ENCODE measurements at regions not wholly inside any gene's neighbourhood (a gene's known extent, or its start where the extent isn't known, plus 50 kb on each side); places are given as distances from the start of the nearest gene placed in this dataset.
A peak's percentile ranks its signal among the peaks of the same experiment; 100 is the strongest.

DNA sequence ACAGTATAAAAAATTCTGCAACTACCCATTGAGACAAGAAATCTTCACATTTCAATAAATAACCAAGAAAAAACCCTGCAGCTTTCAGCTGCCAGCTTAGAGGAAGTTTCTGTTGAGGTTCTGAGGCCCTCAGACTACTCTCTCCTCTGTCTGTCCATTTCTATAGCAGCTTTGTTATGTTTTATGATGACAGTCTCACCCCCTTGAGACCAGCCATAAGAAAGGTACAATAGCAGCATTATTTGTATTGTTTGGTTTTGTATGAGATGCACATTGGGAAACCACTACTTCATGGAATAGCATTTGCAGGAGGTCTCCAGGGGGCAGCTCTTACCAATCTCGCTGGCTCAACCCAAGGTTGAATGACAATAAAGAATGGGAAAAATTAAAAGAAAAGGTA, 334.6 kb upstream of the VRK2 start:
- H3K27me3 ChIP-seq (ENCODE audit: control insufficient read depth, insufficient read depth, low read length): no peaks in the 10 kb centered on the region
- FAIRE-seq: no peak

DNA sequence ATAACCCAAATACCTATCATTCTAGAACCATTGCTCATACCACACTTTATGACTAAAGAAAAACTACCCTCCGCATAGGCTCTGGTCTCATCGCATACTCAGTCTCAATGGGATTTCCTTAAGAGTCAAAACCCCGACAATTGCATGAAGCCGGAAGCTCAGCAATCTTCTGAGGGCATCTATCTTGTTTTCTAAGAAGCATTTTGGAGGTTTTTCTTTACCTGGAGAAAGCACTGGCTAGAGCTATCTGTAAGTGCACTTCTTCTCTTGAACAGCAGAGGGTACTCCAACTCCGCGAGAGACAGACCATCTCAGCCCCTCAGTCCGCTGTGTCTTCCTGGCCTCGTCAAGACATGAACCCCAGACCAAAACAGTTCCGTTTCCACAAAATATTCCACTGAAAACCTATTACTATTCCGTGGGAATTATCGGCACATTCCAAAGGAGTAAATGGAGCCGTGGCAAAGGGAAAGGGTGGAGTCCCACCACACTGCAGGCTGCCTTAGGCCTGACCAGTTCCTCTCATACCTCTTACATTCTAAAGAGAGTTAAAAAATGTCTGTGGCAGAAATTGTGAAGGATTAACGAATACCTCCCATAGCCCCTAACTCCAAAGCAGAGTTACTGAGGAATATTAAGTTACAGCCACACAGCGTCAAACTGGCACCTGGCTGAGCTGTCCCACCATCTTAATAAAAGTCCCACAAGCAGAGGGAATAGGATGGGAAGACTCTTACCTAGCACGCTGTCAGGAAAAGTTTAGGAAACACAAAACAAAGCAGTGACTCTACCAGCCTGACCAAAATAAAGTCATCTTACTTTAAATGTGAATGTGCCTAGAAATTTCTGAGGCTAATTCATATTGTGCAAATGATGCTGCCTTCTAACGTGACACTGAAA, 325.6 kb upstream of the VRK2 start:
- H3K27me3 ChIP-seq (ENCODE audit: control insufficient read depth, insufficient read depth, low read length): no peaks in the 10 kb centered on the region
- DNase-seq (peak in 4 of 5 donors; percentile 55 to 67 (median 60)), FAIRE-seq (no peak)
- H3K4me1 ChIP-seq (ENCODE audit: control insufficient read depth in 2 of 3, insufficient read depth in 2 of 3, low read depth in 1 of 3, low read length in 3 of 3): no peaks in the 10 kb centered on the region
- H3K27ac ChIP-seq (ENCODE audit: low read depth in 2 of 2, low read length in 2 of 2): no peak overlapping the region
- intact Hi-C loops (cut with DNase I): no loop called here
- H3K36me3 ChIP-seq (ENCODE audit: control insufficient read depth in 2 of 3, insufficient read depth in 3 of 3, low read length in 3 of 3): no peaks in the 10 kb centered on the region
- TF ChIP-seq, protein P1, sequence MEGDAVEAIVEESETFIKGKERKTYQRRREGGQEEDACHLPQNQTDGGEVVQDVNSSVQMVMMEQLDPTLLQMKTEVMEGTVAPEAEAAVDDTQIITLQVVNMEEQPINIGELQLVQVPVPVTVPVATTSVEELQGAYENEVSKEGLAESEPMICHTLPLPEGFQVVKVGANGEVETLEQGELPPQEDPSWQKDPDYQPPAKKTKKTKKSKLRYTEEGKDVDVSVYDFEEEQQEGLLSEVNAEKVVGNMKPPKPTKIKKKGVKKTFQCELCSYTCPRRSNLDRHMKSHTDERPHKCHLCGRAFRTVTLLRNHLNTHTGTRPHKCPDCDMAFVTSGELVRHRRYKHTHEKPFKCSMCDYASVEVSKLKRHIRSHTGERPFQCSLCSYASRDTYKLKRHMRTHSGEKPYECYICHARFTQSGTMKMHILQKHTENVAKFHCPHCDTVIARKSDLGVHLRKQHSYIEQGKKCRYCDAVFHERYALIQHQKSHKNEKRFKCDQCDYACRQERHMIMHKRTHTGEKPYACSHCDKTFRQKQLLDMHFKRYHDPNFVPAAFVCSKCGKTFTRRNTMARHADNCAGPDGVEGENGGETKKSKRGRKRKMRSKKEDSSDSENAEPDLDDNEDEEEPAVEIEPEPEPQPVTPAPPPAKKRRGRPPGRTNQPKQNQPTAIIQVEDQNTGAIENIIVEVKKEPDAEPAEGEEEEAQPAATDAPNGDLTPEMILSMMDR (IDR thresholded peaks at IDR 0.05; ENCODE audit: borderline replicate concordance, extremely low read depth, insufficient read depth): peak; percentile 50
- H3K9me3 ChIP-seq (ENCODE audit: control insufficient read depth in 2 of 3, insufficient read depth in 1 of 3, low read length in 3 of 3): no peaks in the 10 kb centered on the region
- peak overlapping the region; percentile 7 to 37 (median 25) for H3K4me3 ChIP-seq (ENCODE audit: low read length in 3 of 3)
- H3K9ac ChIP-seq (ENCODE audit: low read length in 3 of 3): no peak overlapping the region

More for the DNA sequence above, 334.6 kb upstream of the VRK2 start:
- Histone ChIP-seq H3K9me3 (ENCODE audit: control insufficient read depth in 2 of 3, insufficient read depth in 1 of 3, low read length in 3 of 3) (no peaks in the 10 kb centered on the region), H3K4me3 (ENCODE audit: low read length in 3 of 3) (no peak overlapping the region), H3K9ac (ENCODE audit: low read length in 3 of 3) (no peak overlapping the region), H3K27ac (ENCODE audit: low read depth in 2 of 2, low read length in 2 of 2) (no peak overlapping the region), H3K4me1 (ENCODE audit: control insufficient read depth in 2 of 3, insufficient read depth in 2 of 3, low read depth in 1 of 3, low read length in 3 of 3) (no peaks in the 10 kb centered on the region), H3K36me3 (ENCODE audit: control insufficient read depth in 2 of 3, insufficient read depth in 3 of 3, low read length in 3 of 3) (no peaks in the 10 kb centered on the region)
- TF ChIP-seq, protein P1 (IDR thresholded peaks at IDR 0.05; ENCODE audit: borderline replicate concordance, extremely low read depth, insufficient read depth): no peak
- intact Hi-C loops (cut with DNase I): no loop called here
- DNase-seq: no peak

DNA sequence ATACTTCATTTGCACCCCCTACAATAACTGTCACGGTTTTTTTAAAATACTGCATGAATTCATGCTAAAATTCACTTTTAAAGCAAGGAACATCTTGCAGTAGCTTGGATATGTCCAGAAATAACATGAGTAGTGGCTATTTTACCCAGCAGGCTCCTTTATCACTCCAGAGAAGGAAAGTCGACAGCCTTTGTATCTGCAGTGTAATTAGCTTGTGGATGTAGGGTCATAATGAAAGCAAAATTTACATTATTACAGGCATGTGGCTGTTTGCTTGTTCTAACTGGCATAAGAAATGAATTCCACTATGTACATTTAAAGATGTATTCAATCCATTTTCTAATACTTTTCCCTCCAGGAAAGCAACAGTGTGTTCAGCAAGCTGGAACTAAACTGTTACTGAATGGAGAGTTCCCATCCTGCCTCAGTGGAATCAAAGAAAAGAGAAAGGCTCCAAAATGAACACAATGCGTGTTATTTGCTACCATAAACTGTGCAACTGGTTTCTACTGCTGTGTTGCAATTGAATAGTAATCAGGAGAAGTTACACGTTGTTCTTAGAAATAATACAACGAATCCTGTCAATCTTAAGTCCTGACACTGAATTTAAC, 321.2 kb upstream of the VRK2 start:
- H3K4me1 ChIP-seq (ENCODE audit: control insufficient read depth in 2 of 3, insufficient read depth in 2 of 3, low read depth in 1 of 3, low read length in 3 of 3): no peaks in the 10 kb centered on the region
- intact Hi-C loops (cut with DNase I): no loop called here
- no peaks in the 10 kb centered on the region for H3K27me3 ChIP-seq (ENCODE audit: control insufficient read depth, insufficient read depth, low read length)
- H3K9me3 ChIP-seq (ENCODE audit: control insufficient read depth in 2 of 3, insufficient read depth in 1 of 3, low read length in 3 of 3): no peaks in the 10 kb centered on the region
- H3K27ac ChIP-seq (ENCODE audit: low read depth in 2 of 2, low read length in 2 of 2): no peak overlapping the region
- FAIRE-seq (no peak), DNase-seq (no peak)
- TF ChIP-seq, protein P1 (IDR thresholded peaks at IDR 0.05; ENCODE audit: borderline replicate concordance, extremely low read depth, insufficient read depth): no peak
- no peaks in the 10 kb centered on the region for H3K36me3 ChIP-seq (ENCODE audit: control insufficient read depth in 2 of 3, insufficient read depth in 3 of 3, low read length in 3 of 3)
- H3K9ac ChIP-seq (ENCODE audit: low read length in 3 of 3): no peak overlapping the region
- no peak overlapping the region for H3K4me3 ChIP-seq (ENCODE audit: low read length in 3 of 3)

Data from kidney (tissue), 13 donors.